ENCODE measurements at regions not wholly inside any gene's neighbourhood (a gene's known extent, or its start where the extent isn't known, plus 50 kb on each side); places are given as distances from the start of the nearest gene placed in this dataset.

DNA sequence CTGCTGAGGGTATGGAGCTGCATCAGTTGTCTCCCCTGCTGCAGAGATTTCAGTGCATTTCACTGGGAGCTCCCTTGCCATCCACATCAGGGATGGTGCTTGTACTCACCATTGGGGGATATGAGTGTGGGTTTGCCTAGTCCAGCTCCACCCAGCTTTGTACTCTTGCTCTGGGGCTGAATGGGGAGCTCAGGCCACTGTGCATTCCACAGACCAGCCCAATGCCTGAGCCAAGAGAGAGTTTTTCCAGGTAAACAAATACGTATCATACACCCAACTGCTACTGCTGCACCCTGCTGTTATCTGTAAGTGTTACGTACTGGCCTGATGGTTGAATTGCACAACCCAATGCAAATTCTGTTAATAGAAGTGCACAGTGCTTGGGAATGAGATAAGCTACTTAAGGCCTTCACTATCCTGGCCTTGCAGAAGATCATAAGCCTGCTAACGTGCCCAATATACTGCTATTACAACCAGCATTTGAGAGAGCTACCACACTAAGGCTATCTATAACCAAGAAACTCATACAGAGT lies 205.0 kb upstream of the DMD start:
- TF ChIP-seq, protein P1, sequence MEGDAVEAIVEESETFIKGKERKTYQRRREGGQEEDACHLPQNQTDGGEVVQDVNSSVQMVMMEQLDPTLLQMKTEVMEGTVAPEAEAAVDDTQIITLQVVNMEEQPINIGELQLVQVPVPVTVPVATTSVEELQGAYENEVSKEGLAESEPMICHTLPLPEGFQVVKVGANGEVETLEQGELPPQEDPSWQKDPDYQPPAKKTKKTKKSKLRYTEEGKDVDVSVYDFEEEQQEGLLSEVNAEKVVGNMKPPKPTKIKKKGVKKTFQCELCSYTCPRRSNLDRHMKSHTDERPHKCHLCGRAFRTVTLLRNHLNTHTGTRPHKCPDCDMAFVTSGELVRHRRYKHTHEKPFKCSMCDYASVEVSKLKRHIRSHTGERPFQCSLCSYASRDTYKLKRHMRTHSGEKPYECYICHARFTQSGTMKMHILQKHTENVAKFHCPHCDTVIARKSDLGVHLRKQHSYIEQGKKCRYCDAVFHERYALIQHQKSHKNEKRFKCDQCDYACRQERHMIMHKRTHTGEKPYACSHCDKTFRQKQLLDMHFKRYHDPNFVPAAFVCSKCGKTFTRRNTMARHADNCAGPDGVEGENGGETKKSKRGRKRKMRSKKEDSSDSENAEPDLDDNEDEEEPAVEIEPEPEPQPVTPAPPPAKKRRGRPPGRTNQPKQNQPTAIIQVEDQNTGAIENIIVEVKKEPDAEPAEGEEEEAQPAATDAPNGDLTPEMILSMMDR (conservative IDR thresholded peaks at IDR 0.05 in 1 of 2, IDR thresholded peaks at IDR 0.05 in 1 of 2; ENCODE audit: low read depth in 1 of 2, low read length in 2 of 2) = no peak
- TF ChIP-seq EZH2 (IDR thresholded peaks at IDR 0.05; ENCODE audit: low read length, missing control alignments) = no peak
